CD1c-positive myeloid dendritic cell (primary cell): ENCODE measurements at regions not wholly inside any gene's neighbourhood (a gene's known extent, or its start where the extent isn't known, plus 50 kb on each side); places are given as distances from the start of the nearest gene placed in this dataset.

Experiments
- DNase-seq: peaks from one replicate; pipeline ENCODE4 v3.0.0-alpha.2; 2016; ENCODE audit errors: extremely low spot score

- DNase-seq = no peak
Measured at GRCh38 chr4:56241500-56241899, 145.8 kb downstream of the AASDH start.

- DNase-seq = no peak
Measured at GRCh38 chr4:56240554-56241174, 146.6 kb downstream of the AASDH start.

GRCh38 chr4:56238251-56238650 lies 149.0 kb downstream of the AASDH start:
- DNase-seq = no peak

- no peak for DNase-seq
Measured at GRCh38 chr4:56235725-56236124, 151.6 kb downstream of the AASDH start.

- no peak for DNase-seq
Measured at GRCh38 chr4:56235011-56235410, 152.3 kb downstream of the AASDH start.

- DNase-seq = no peak
Measured at GRCh38 chr4:56234098-56234497, 153.2 kb downstream of the AASDH start.

GRCh38 chr4:56231410-56231809 lies 155.9 kb downstream of the AASDH start:
- no peak for DNase-seq

- DNase-seq = no peak
Measured at GRCh38 chr4:56229947-56230346, 157.3 kb downstream of the AASDH start.

- DNase-seq = no peak
Measured at GRCh38 chr4:56227301-56227835, 159.9 kb downstream of the AASDH start.

- no peak for DNase-seq
Measured at GRCh38 chr4:56226579-56226978, 160.7 kb downstream of the AASDH start.

GRCh38 chr4:56224641-56225040 lies 162.7 kb downstream of the AASDH start:
- DNase-seq = no peak

- no peak for DNase-seq
Measured at GRCh38 chr4:56222514-56222913, 164.8 kb downstream of the AASDH start.

GRCh38 chr4:56220261-56220660 lies 167.0 kb downstream of the AASDH start:
- DNase-seq = no peak

GRCh38 chr4:56219447-56219846 lies 167.8 kb downstream of the AASDH start:
- no peak for DNase-seq

GRCh38 chr4:56218230-56218895 lies 168.9 kb downstream of the AASDH start:
- no peak for DNase-seq

GRCh38 chr4:56217343-56217890 lies 169.9 kb downstream of the AASDH start:
- DNase-seq = no peak

- no peak for DNase-seq
Measured at GRCh38 chr4:56215901-56216300, 171.4 kb downstream of the AASDH start.

- no peak for DNase-seq
Measured at GRCh38 chr4:56215141-56215783, 172.0 kb downstream of the AASDH start.

- no peak for DNase-seq
Measured at GRCh38 chr4:56213543-56213942, 173.7 kb downstream of the AASDH start.

GRCh38 chr4:56212774-56213173 lies 174.5 kb downstream of the AASDH start:
- DNase-seq = no peak

GRCh38 chr4:56211202-56211601 lies 176.1 kb downstream of the AASDH start:
- no peak for DNase-seq

GRCh38 chr4:56210397-56210796 lies 176.9 kb downstream of the AASDH start:
- no peak for DNase-seq

GRCh38 chr4:56209767-56210166 lies 177.5 kb downstream of the AASDH start:
- DNase-seq = no peak
